ENCODE measurements at regions not wholly inside any gene's neighbourhood (a gene's known extent, or its start where the extent isn't known, plus 50 kb on each side); places are given as distances from the start of the nearest gene placed in this dataset.
"Not testable (repeated sequence)": the region's sequence is repeated elsewhere in the genome, so short reads cannot be mapped to it uniquely, and the experiment has no call there.

GRCh38 chr10:118463740-118464139, 121.6 kb upstream of the FAM204A start:
- no peak for DNase-seq

GRCh38 chr10:118462401-118462800, 120.3 kb upstream of the FAM204A start:
- no peak for DNase-seq

DNA sequence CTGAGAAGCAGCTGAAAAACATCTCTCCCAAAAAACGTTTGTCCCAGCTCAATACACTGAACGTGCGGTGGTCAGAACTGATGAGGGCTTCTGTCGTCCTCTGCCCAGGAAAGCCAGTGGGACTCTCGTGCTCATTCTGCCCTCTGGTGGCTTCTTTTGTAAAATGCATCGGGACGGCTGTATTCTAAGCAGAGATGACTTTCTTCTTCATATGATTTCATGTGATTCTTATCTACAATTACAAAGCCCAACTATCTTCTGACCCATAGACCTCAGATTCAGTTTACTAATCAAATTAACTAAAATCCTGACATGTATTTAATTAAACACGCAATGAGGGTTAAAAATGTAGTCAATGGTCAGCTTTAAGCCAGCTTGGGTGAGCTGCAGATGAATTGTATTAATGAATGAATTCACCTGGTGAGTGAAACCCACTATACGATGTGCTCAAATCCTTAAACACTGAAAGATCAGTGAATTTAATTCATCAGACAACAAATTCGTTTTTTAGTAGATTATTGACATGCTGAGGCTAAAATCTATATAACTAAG, 117.6 kb upstream of the FAM204A start:
- peak; percentile 27 for DNase-seq

DNA sequence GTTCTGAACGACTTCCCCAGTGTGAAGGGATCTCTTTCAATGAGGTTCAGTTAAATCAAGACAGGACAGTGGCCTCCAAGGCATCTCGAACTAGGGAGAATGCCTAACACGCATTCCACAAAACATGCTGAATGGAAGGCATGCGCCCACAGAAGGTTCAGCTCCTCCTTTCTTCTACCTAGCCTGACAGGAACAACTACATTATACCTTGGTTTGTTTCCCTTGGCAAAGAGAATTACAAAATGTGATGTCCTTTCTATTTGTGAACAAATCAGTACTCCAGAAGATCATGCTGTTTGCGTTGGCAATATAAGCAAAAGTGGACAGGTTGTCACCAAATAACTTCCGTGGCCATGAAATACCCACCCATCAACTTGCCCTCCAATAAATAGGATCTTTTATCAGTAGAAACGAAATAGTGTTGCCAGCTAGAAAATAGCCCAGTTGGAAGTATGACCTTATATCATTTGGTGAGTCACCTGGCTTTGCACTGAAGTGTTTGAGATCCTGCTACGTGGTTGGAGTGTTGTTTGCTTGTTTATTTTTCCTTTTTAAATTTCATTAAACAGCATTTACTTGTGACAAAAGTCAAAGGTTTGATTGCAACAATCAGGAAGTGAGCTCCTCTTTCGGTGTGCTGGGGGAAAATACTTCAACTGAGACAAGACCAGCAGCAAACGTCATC, 117.0 kb upstream of the FAM204A start:
- no peak for DNase-seq

GRCh38 chr10:118457824-118458428, 115.8 kb upstream of the FAM204A start:
- no peak for DNase-seq

GRCh38 chr10:118455181-118455695, 113.1 kb upstream of the FAM204A start:
- DNase-seq, result no peak

DNA sequence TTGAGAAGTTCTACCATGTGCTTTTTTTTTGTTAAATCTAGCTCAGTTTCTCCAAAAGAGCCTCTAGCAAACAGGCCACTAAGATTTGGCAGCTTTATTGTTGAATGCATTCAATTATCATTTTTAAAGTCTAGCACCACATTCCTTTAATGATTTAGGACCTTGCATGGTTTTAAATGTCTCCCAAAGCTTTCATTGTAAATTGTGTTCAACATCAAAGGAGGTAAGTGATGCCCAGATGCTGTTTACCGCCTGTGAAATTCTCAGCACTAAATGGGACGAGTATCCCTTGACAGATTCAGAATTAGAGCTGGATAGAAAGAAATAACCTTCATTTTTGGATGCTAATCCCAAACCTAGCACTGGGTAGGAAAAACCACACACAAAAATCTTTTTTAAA, 112.1 kb upstream of the FAM204A start:
- DNase-seq, result no peak

GRCh38 chr10:118452098-118452497, 110.0 kb upstream of the FAM204A start:
- no peak for DNase-seq

DNA sequence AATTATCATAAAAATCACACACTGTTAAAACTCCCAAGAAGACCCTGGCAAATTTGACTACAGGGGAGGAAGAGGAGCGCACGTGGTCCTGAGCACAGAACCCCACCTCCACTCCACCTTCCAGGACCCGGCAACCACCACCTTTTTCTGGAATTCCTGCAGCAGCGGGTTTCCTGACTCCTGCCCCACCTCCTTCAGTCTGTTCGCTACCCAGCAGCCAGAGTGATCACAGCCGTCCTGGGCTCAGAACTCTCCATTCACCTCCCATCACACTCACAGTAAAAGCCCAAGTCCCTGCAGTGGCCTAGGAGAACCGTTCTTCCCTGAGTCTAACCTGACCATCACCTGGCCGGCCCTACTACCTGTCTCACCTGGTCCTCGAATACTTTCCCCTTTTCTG, 107.4 kb upstream of the FAM204A start:
- DNase-seq, result no peak

DNA sequence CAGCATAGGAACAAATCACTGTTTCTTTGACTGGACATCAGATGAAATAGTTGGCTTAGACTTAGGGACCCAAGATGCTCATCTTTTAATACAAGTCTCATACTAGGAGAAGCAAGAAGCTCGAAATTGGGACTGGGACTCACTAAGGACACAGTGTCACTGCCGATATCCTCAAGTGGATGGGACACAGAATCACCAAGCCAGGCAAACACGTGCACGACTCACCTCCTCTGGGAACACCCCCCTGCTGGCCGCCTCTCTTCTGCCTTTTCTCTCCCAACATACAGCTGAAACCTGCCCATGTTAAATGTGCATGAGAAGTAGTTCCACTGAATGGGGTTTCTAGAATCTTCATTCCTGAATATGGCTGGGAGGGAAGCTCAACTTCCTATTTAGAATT, 106.6 kb upstream of the FAM204A start:
- no peak for DNase-seq

DNA sequence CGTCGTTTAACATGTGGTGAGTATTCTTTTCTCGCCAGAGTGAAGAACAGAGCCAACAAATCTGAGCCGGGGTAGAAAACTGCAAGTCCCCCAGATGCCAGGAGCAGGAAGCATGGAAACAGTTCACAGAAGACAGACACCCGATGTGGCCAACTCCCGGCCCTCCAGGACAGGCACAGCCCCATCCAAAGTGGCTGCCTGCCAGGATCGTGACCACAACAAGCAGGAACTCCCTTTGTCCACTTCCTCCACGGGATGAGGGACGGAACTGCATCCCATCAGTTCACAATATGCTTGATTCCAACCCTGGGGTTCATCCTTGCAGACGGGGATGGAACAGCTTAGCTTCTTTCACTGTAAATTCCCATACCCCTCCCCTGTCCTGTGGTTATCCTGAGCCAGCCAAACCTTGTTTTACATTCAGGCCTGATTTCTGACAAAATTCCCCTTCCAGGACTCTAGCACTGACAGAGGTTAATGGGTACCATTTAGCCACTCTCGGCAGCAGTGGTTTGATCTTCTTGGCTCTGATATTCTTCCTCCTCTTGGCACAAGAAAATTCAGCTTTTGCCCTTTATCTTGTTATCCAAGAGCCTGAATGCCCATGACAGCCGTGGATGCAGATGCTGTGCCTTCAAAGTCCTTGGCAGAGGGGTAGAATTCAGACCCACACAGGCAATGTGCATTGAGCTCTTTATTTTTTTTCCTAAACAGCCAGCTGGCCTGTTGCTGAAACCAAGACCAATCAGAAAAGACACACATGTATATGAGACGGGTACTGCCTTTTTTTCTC, 105.5 kb upstream of the FAM204A start:
- no peak for DNase-seq

DNA sequence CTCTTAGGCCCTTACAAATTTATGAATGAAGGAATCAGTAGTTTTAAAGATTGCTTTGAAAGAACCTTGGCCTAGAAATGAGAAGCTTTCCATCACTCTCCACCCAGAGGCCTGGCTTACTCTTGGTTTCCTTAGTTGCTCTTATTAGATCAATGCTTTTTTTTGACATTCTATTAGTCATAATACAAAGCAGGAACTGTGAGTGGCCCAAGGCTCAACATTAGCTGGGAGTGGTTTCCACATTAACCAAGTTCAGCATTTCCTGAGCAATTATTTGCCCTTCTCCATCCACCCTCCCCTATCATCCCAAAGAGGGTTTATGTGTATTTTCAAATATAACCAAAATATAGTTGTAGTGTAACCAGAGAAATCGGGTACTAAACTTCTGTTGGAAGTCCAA, 103.4 kb upstream of the FAM204A start:
- DNase-seq, result no peak

DNA sequence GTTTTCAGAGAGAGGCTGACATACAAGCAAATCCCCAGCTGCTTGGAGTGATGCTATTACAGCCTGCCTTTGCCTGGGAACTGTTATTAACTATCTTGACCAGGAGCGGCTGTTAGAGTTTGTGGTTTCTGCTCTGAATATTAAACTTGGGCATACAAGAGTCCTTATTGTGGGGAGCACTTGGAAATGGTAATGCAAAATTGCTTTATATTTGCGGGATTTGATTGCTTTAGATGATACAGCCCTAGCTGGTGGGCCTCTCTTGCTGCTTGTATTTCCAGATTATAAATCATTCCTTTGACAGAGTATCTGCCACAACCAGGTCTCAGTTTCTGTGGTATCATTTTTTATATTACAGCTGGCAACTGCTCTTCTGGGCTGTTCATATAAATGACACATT, 101.9 kb upstream of the FAM204A start:
- no peak for DNase-seq

DNA sequence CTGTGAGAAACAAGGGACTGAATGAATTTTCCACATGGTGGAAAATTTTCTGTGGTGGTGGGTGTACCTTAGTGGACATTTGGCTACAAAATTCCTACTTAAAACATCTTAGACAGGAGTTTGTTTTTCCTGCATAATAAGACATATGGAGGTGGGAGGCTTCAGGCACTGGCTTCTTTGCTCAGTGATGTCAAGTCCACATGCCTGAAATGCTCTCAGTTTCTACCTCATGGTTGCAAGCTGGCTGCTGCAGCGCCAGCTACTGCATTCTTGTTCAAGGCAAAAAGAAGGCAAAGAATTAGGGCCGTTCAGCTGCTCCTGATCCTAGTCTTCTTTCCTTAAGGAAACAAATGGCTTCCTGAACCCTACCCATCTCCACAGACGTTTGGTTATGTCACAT, 99.9 kb upstream of the FAM204A start:
- DNase-seq, result no peak

- DNase-seq, result no peak
Observed at GRCh38 chr10:118439824-118440223, 97.7 kb upstream of the FAM204A start.

DNA sequence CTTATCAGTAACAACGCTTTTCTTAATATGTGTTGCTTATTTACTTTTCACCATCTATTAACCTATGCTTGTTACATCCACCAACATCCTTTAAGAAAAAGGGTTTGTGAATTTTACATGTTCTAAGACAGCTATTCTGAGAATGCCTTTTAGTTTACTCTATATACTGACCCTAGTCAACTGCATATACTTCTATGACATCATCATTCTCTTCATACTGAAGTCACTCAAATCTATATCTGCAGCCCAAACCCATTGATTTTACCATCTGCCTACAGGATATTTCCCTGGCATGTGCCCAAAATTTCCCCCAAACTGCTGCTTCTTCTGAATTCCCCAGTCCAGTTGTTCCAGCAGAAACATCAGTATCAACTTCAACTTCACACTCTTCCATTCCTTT, 94.6 kb upstream of the FAM204A start:
- DNase-seq, result no peak

DNA sequence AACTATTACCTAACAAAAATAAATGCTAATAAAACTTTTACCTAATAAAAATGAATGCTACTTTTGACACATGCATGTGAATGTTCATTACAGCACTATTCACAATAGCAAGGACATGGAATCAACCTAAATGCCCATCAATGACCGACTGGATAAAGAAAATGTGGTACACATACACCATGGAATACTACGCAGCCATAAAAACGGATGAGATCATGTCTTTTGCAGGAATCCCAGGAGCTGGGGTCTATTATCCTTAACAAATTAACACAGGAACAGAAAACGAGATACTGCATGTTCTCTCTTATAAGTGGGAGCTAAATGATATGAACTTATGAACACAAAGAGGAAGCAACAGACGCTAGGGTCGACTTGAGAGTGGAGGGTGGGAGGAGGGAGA, 88.1 kb upstream of the FAM204A start:
- DNase-seq, result no peak

DNA sequence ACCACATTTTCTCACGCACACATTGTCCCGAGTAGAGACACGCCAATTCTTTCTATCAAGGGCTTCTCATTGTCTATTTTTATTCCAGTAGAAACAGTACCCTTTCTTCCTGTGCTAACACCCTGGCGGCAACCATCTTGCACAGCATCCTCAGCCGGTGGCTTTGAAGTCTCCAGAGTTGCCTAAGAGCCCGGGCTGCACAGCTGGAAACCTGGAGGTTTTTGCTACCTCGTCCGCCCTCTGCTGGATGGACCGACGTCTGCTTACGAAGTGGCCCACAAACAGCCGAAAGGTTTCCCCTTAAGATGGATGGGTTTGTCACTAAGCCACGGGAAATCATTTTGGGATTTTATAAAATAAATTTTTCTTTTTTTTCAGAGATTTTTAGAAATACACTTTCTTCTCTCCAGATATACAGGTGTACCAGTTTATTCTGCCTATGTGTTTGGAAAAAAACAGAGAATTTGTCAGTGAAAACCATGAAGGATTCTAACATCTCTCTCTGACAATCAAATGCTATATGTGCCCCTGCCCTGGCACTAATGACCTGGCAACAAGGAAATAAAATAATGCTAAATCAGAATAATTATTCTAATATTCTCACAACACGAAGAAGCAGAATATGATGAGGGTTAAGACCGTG, 81.8 kb upstream of the FAM204A start:
- DNase-seq, result peak; percentile 68

- DNase-seq, result no peak
Observed at GRCh38 chr10:118422241-118422640, 80.1 kb upstream of the FAM204A start.

DNA sequence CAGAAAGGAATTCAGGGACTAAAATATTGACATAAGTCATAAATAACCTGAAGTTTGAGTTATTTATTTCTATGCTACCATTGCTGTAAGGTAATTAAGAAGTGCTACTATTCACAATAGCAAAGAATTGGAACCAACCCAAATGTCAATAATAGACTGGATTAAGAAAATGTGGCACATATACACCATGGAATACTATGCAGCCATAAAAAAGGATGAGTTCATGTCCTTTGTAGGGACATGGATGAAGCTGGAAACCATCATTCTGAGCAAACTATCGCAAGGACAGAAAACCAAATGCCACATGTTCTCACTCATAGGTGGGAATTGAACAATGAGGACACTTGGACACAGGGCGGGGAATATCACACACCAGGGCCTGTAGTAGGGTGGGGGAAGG, 77.9 kb upstream of the FAM204A start:
- not testable (repeated sequence) for DNase-seq

DNA sequence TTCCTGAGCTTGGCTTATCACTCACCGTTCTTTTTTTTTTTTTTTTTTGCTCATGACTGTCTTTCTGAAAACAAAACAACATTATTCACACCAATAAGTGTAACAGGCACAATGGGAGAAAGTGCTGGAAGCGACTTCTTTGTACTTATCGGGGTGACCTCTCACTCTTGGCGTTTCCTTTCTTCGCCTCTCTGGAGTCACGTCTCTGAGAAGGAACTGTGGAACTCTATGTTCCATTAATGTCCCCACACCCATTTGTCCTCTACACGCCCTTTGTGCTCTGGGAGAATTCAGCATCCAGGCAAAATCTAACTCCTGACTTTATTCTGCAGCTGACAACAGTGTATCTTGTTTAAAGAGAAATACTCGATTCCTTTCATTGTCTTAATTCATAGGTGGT, 70.8 kb upstream of the FAM204A start:
- DNase-seq, result no peak

- DNase-seq, result no peak
Observed at GRCh38 chr10:118412132-118412760, 70.1 kb upstream of the FAM204A start.

GRCh38 chr10:118409295-118409694, 67.2 kb upstream of the FAM204A start:
- DNase-seq, result no peak
